Psoas muscle (tissue), 7 donors: ENCODE measurements at regions not wholly inside any gene's neighbourhood (a gene's known extent, or its start where the extent isn't known, plus 50 kb on each side); places are given as distances from the start of the nearest gene placed in this dataset.

ENCODE experiments used
- ATAC-seq, 4 donors: fragments of 200-7000 bp; cut with Tn5 transposase; one replicate each; pipeline ENCODE4 v1.9.1; 2020; ENCODE audit warnings: moderate library complexity in 3 of 4, mild to moderate bottlenecking in 2 of 4
- DNase-seq, 2 donors: peaks; one replicate each; pipeline ENCODE4 v3.0.0-alpha.2; 2020
- H3K27ac ChIP-seq: fragments of 200-600 bp; one replicate; pipeline ENCODE4 v1.8.0; 2022
- H3K27me3 ChIP-seq, 3 donors: fragments of 200-600 bp in 1 of 3; one replicate each; pipeline versions ENCODE4 v1.6.1 to v1.8.0; 2013 to 2022; ENCODE audit warnings: low read length in 2 of 3, mild to moderate bottlenecking in 2 of 3, moderate library complexity in 1 of 3; ENCODE audit not compliant: insufficient read depth in 3 of 3
- H3K36me3 ChIP-seq, 2 donors: fragments of 200-600 bp in 1 of 2; one replicate each; pipeline versions ENCODE4 v1.6.1 to v1.8.0; 2013 to 2022; ENCODE audit warnings: low read depth in 1 of 2, mild to moderate bottlenecking in 1 of 2, moderate library complexity in 1 of 2; ENCODE audit not compliant: insufficient read depth in 1 of 2
- H3K4me1 ChIP-seq: fragments of 200-600 bp; one replicate; pipeline ENCODE4 v1.8.0; 2022
- H3K4me3 ChIP-seq: fragments of 200-600 bp; one replicate; pipeline ENCODE4 v1.8.0; 2022; ENCODE audit warnings: mild to moderate bottlenecking
- H3K9me3 ChIP-seq: fragments of 200-600 bp; one replicate; pipeline ENCODE4 v1.8.0; 2022
- WGBS, 3 donors: extraction: QIAGEN DNeasy Blood & Tissue Kit; methylation state at CpG; one replicate each; pipeline versions ENCODE4 v1.1.6 to v1.1.7; 2013; 5-methylcytosine and 5-hydroxymethylcytosine counted together
- intact Hi-C, 2 donors: fragments of 100-400 bp; cut with DNase I; formaldehyde crosslinking; loops; one replicate each; pipeline versions ENCODE4 v1.11.0 to v1.14.2; 2022
- TF ChIP-seq, protein P1 (sequence below): fragments of 200-600 bp; IDR thresholded peaks from one replicate; pipeline ENCODE4 v1.8.0; 2022; ENCODE audit warnings: antibody characterized with exemption
- donor health status: healthy with polysubstance abuse.
- donor health status: DM: no; HTN: no; CAD: no; lungs with moderate emphysema.
- donor health status: Bipolar disorder and iron deficiency.
- donor health status: healthy.
- donor health status: DM: yes; HTN: yes; CAD: no.
- donor health status: DM: no; HTN: no; CAD: no.
- donor health status: DM: yes; HTN: yes; CAD: no.

DNA sequence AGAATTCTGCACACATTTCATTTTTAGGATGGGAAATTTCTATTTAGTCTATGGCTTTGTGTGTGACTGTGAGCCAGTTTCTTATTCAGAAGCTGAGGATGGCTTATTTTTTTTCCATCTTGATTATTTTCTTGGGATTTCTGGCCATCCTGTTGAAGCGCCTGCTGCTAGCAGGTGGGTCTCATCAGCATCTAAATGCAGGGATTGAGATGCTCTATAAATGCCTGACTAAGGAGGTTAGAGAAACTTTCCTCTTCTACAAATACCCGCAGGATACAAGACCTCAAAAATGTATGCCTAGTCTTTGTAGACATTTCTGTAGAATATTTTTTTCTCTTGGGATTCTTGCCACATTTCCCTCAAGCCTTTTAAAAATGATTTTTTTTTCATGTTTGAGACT, 138.0 kb upstream of the CCN2 start:
- intact Hi-C loops: loop anchor here in 1 of 2 donors (10.0 kb wide), 1 partner anchor 126 kb away; no protein-coding TSS in a partner anchor
- no peaks in the 10 kb centered on the region for H3K36me3 ChIP-seq
- WGBS, 3 donors: 62 to 68% (median 64%) methylated on average over 2 of the region's 2 CpGs

DNA sequence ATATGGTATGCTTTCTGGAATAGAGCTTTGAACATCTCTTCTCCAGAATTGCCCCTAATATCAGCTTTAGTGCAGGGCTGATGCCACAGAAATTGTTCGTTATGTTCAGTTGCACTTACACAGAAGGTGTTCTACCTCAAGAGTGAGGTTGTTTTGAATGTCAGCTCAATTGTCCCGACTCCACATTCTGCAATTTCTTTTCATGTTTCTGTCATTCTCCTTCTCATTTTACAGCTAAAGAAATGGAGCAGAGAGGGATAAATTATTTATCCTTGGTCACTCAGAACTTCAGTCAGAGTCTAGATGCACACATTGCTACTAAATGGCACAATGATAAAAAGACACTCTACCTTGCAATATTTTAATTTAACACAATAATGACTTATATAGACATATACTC, 137.0 kb upstream of the CCN2 start:
- TF ChIP-seq, protein P1, sequence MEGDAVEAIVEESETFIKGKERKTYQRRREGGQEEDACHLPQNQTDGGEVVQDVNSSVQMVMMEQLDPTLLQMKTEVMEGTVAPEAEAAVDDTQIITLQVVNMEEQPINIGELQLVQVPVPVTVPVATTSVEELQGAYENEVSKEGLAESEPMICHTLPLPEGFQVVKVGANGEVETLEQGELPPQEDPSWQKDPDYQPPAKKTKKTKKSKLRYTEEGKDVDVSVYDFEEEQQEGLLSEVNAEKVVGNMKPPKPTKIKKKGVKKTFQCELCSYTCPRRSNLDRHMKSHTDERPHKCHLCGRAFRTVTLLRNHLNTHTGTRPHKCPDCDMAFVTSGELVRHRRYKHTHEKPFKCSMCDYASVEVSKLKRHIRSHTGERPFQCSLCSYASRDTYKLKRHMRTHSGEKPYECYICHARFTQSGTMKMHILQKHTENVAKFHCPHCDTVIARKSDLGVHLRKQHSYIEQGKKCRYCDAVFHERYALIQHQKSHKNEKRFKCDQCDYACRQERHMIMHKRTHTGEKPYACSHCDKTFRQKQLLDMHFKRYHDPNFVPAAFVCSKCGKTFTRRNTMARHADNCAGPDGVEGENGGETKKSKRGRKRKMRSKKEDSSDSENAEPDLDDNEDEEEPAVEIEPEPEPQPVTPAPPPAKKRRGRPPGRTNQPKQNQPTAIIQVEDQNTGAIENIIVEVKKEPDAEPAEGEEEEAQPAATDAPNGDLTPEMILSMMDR: no peak
- Histone ChIP-seq H3K36me3 (no peaks in the 10 kb centered on the region), H3K27me3 (no peaks in the 10 kb centered on the region), H3K4me1 (no peaks in the 10 kb centered on the region), H3K4me3 (no peak overlapping the region), H3K27ac (no peak overlapping the region), H3K9me3 (no peaks in the 10 kb centered on the region)
- ATAC-seq (no peak), DNase-seq (no peak)
- WGBS, 3 donors: 65 to 72% (median 67%) methylated on average over 2 of the region's 2 CpGs
- intact Hi-C loops: loop anchor here in 1 of 2 donors (10.0 kb wide), 1 partner anchor 127 kb away; no protein-coding TSS in a partner anchor

More for the DNA sequence above, 138.0 kb upstream of the CCN2 start:
- TF ChIP-seq, protein P1: no peak
- Histone ChIP-seq H3K4me1 (no peaks in the 10 kb centered on the region), H3K9me3 (no peaks in the 10 kb centered on the region), H3K27ac (no peak overlapping the region), H3K27me3 (no peaks in the 10 kb centered on the region), H3K4me3 (no peak overlapping the region)
- no peak for ATAC-seq
- no peak for DNase-seq

DNA sequence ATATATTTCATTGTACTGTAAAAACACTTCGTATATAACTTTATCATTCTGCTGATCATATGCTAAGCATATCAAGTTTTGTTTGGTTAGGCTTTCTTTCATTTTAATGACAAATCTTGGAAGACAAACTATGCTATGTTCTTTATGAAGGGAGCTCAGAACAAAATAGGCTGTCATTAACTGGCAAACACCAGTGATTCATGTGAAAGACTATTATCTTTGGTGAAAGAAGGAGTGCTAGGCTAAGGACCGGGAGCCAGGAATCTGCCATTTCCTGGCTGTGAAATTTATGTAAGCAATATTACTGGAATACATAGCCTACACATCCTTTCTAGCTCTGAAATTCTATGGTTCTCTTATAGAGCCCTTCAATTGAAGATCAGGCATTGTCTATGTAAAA, 136.2 kb upstream of the CCN2 start:
- no peaks in the 10 kb centered on the region for H3K9me3 ChIP-seq
- H3K4me1 ChIP-seq: no peaks in the 10 kb centered on the region
- ATAC-seq (no peak), DNase-seq (no peak)
- TF ChIP-seq, protein P1: no peak
- H3K36me3 ChIP-seq: no peaks in the 10 kb centered on the region
- intact Hi-C loops: loop anchor here in 1 of 2 donors (10.0 kb wide), 1 partner anchor 127 kb away; no protein-coding TSS in a partner anchor
- no peaks in the 10 kb centered on the region for H3K27me3 ChIP-seq
- no peak overlapping the region for H3K4me3 ChIP-seq
- H3K27ac ChIP-seq: no peak overlapping the region
- WGBS, 3 donors: 68 to 86% (median 82%) methylated on average over 2 of the region's 2 CpGs

DNA sequence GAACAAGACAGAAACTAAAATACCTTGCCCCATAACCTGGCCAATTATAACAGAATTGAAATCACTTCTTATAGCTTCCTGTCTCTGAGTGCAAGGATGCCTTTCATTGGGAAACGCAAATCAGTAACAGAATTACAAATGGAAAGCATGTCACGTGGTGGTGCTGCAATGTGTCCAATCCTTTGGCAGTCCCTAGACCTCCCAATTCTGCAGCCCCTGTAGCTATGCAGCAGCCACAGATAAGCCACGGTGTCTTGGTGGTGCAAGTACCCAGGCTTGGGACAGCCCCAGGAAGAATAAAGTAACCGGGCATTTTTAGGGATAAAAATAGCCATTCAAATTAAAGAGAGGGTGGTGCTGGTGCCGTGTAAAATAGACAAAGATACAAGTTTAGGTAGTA, 134.6 kb upstream of the CCN2 start:
- H3K27ac ChIP-seq: no peak overlapping the region
- H3K9me3 ChIP-seq: no peaks in the 10 kb centered on the region
- H3K27me3 ChIP-seq: no peaks in the 10 kb centered on the region
- no peak for DNase-seq
- no peaks in the 10 kb centered on the region for H3K4me1 ChIP-seq
- no peak overlapping the region for H3K4me3 ChIP-seq
- TF ChIP-seq, protein P1: no peak
- intact Hi-C loops: loop anchor here in 1 of 2 donors (10.0 kb wide), 1 partner anchor 129 kb away; no protein-coding TSS in a partner anchor
- H3K36me3 ChIP-seq: no peaks in the 10 kb centered on the region
- WGBS, 3 donors: 60 to 64% (median 61%) methylated on average over 5 of the region's 5 CpGs
- no peak for ATAC-seq
